GM21737 (cell line): ENCODE measurements at regions not wholly inside any gene's neighbourhood (a gene's known extent, or its start where the extent isn't known, plus 50 kb on each side); places are given as distances from the start of the nearest gene placed in this dataset.
A peak's percentile ranks its signal among the peaks of the same experiment; 100 is the strongest.

Experiments
- ATAC-seq: cut with Tn5 transposase; IDR thresholded peaks from one replicate; pipeline ENCODE4 v1.9.1; 2021; ENCODE audit warnings: mild to moderate bottlenecking, moderate library complexity; ENCODE audit not compliant: unreplicated experiment

- no peak for ATAC-seq
These were observed 229.3 kb downstream of the SNX18 start for GRCh38 chr5:54746777-54747398.

GRCh38 chr5:54746346-54746745 is 228.8 kb downstream of the SNX18 start:
- ATAC-seq = no peak

- ATAC-seq = no peak
These were observed 228.0 kb downstream of the SNX18 start for GRCh38 chr5:54745599-54745998.

DNA sequence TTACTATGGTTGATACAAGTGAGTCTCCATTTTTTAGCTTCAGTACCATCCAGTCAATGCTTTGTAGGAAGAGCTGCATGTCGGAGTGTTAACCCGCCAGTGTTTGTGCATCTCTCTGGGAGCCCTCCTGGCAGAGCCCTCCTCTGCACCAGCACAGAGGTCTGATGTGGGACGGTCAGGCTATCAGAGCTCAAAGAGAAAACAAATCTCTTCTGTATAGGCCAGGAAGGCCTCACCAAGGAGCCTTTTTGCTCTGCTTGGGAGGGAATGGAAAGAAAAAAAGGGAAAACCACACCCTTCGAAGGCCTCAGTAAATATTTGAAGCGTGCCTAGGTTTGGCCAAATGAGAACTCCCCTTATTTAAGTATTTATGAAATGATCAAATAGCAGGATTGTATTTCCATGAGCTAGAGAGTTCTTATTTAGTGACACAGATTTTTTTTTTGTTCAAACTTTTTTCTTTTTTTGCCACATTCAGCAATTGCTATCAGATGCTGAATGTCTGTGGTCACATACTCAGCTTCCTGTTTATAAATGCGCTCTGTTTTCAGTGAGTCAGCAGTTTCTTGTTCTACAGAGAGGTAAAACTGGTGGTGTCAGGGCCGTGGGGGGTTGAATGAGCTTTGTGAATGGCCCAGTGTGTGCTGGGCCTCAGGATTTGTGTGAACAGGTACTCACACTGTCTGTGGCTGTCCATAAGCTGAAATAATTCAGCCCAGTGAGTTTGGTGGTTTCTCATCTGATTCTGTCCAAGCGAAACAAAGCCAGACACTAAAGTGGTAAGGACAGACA is 226.6 kb downstream of the SNX18 start:
- ATAC-seq = peak; percentile 93

- no peak for ATAC-seq
These were observed 226.0 kb downstream of the SNX18 start for GRCh38 chr5:54743581-54743980.

GRCh38 chr5:54742417-54742891 is 224.9 kb downstream of the SNX18 start:
- ATAC-seq = no peak

DNA sequence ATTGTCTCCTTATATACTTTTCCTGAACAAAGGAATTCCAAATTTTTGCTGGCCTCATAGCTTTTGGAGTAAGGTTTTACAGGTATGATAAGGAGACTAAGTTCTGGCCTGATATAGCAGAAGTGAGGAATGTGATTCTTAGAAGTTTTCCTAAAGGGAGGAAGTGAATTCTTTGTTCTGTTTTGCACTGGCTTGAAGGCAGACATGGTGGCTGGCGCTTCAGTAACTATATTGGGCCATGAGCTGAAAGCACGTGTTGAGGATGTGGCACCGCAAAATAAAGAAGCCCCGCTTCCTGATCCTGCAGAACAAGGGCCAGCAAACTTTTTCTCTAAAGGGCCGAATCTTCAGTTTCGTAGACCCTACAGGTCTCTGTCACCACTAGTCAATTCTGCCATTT is 224.2 kb downstream of the SNX18 start:
- ATAC-seq = no peak

- no peak for ATAC-seq
These were observed 222.6 kb downstream of the SNX18 start for GRCh38 chr5:54740141-54740540.

GRCh38 chr5:54739371-54739770 is 221.8 kb downstream of the SNX18 start:
- ATAC-seq = no peak

DNA sequence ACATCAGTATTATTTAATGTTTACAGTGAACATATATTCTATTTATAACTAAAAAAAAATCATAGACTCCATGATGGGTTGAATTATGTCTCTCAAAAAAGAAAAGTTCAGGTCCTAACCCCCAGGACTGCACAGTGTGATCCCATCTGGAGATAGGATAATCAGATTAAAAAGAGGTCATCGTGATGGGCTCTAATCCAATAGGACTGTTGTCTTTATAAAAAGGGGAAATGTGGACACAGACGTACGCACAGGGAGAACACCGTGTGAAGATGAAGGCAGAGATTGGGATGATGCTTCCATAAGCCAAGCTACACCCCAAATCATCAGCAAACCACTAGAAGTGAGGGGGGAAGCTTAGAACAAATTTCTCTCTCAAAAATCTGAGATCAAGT is 221.4 kb downstream of the SNX18 start:
- no peak for ATAC-seq

GRCh38 chr5:54738118-54738972 is 220.8 kb downstream of the SNX18 start:
- no peak for ATAC-seq

GRCh38 chr5:54736003-54736797 is 218.6 kb downstream of the SNX18 start:
- no peak for ATAC-seq

DNA sequence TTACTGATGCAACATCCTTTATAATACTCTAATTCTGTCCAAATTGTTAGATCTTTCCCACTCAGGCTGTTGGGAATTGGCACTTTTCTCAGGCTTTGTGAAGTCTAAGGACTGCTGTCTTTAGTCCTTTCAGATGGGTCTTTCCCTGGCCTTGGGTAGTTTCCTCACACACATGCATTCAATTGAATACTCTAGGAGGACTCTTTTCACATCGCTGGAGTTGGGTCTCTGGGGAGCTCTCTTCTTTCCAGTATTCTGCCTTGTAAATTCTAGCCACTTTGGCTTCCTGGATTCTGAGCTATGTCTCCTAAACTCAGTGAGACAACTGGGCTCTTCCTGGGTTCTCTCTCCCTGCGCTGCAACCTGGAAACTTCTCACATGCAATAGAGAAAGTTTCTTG is 215.5 kb downstream of the SNX18 start:
- no peak for ATAC-seq

GRCh38 chr5:54732108-54732507 is 214.5 kb downstream of the SNX18 start:
- ATAC-seq = no peak

DNA sequence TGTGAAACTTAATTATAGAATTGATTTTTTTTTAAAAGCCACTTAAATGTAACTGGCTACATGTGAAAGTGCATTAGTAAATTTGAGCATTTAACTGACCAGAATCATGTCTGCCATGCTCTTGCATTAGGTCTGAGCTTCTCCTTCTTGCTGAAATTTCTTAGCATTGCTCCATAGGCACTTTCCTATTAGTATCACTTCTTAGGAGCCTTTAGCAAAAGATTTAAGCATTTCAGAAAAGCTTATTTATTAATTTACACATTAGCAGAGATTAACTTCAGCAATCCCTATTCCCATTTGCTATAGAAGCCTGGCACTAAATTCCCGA is 211.0 kb downstream of the SNX18 start:
- ATAC-seq = no peak

DNA sequence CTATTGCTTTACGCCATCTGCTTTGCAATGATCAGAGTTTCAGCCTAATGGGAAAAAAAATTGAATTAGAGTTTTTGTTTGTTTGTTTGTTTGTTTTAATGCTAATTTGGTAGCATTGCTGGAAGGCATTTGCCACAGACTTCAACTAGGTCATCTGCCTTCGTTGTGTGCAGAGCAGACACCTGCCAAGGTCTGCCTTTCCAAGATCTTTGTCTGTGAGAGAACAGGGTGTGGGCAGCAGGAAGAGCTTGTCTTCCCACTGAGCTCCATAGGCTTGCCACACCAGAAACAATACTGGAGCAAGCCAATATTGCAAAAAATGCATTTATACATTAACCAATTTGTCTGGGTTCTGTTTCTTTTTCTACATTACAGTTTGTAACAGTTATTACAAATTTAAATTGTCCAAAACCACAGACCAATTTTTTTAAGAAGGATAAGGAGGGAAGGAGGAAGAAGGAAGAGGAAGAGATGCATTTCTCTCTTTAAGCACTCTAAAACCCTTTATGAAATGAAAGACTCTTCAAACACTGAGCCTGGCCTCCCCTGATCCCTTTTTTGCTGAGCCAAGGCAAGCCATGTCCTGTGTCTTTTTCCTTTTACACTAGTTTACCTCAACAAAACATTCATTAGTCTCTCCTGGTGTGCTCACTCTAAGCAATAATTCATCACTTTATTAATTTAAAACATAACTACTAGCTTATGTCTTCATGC is 210.5 kb downstream of the SNX18 start:
- no peak for ATAC-seq

DNA sequence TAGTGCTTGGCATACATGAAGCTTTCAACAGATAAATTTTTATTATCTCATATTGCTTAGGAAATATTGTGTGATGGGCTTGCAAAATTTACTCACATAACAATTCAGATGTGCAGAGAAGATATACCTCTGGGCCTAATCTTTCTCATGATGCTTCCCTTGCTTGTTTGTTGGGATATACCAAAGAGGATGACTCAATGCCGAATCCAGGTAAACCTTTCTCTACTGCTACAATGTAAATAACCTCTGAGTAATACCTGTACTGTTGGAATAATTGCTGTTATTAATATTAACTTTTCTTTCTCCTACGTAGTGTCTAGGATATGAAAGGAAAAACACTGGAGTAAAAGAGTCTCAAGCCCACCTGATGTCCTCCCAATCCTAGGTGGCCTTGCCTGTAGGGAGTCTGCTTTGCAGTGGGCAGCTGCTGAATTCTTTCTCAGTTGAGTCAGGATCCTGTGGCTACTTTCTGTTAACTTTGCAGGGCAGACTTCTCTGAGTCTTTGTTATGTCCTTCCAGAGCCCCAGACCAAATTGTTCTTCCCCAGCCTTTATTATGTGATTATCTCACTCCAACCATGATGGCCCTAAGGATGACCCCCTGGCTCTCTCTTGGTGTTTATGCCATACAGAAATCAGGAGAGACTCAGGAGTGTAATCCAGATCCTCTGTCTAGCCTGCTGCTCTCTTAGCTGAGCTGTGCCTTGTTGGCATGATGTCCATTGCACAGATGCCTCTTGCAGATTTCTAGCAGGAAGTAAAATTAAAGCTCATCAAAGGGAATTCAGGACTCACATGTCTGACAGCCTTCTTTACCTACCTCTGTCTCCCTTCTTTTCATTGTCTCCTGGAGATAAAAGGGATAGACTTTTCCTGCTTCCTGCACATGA is 208.1 kb downstream of the SNX18 start:
- no peak for ATAC-seq

GRCh38 chr5:54722846-54723433 is 205.4 kb downstream of the SNX18 start:
- ATAC-seq = no peak
